OCI-LY1 (cell line): ENCODE measurements at regions not wholly inside any gene's neighbourhood (a gene's known extent, or its start where the extent isn't known, plus 50 kb on each side); places are given as distances from the start of the nearest gene placed in this dataset.

ENCODE experiments used
- H2AFZ ChIP-seq: fragments of 200-600 bp; sonication (generic), shearing (Covaris generic); 2 replicates; pipeline ENCODE4 v1.6.0; 2014; ENCODE audit warnings: antibody characterized with exemption, mild to moderate bottlenecking, low read length
- H3F3A ChIP-seq: fragments of 200-600 bp; sonication (generic), shearing (Covaris generic); 2 replicates; pipeline ENCODE4 v1.6.0; 2014; ENCODE audit warnings: mild to moderate bottlenecking, antibody characterized with exemption, low read length, moderate library complexity; ENCODE audit not compliant: insufficient read depth
- H3K27ac ChIP-seq: fragments of 200-600 bp; sonication (generic); 2 replicates; pipeline ENCODE4 v1.5.1; 2014; ENCODE audit warnings: low read length, mixed run types, mild to moderate bottlenecking, low read depth; ENCODE audit not compliant: poor library complexity, severe bottlenecking
- H3K27me3 ChIP-seq: fragments of 200-600 bp; sonication (generic); 2 replicates; pipeline ENCODE4 v1.6.0; 2014; ENCODE audit warnings: antibody characterized with exemption, mild to moderate bottlenecking, low read length, moderate library complexity; ENCODE audit not compliant: insufficient read depth
- H3K36me3 ChIP-seq: fragments of 200-600 bp; sonication (generic); 2 replicates; pipeline ENCODE4 v1.6.1; 2014; ENCODE audit warnings: mild to moderate bottlenecking, antibody characterized with exemption, low read length, moderate library complexity, mixed read lengths; ENCODE audit not compliant: insufficient read depth
- H3K4me1 ChIP-seq: fragments of 200-600 bp; sonication (generic); 2 replicates; pipeline ENCODE4 v1.5.1; 2014; ENCODE audit warnings: mild to moderate bottlenecking, low read length, moderate library complexity; ENCODE audit not compliant: insufficient read depth, severe bottlenecking
- H3K4me2 ChIP-seq: fragments of 200-600 bp; sonication (generic), shearing (Covaris generic); 2 replicates; pipeline ENCODE4 v1.6.1; 2014; ENCODE audit warnings: low read length
- H3K4me3 ChIP-seq: fragments of 200-600 bp; sonication (generic); 2 replicates; pipeline ENCODE4 v1.5.1; 2014; ENCODE audit warnings: low read length, low read depth, mild to moderate bottlenecking, mixed read lengths; ENCODE audit not compliant: poor library complexity, severe bottlenecking
- H3K79me2 ChIP-seq: fragments of 200-600 bp; shearing (Covaris generic); 2 replicates; pipeline ENCODE4 v1.6.1; 2016; ENCODE audit warnings: mixed run types, low read length, mixed read lengths; ENCODE audit not compliant: insufficient read depth
- H3K9ac ChIP-seq: fragments of 200-600 bp; sonication (generic), shearing (Covaris generic); 2 replicates; pipeline ENCODE4 v1.6.1; 2014; ENCODE audit warnings: mild to moderate bottlenecking, low read length, mixed read lengths
- H3K9me2 ChIP-seq: fragments of 200-600 bp; sonication (generic), shearing (Covaris generic); 2 replicates; pipeline ENCODE4 v1.6.1; 2014; ENCODE audit warnings: low read depth, mild to moderate bottlenecking, low read length, mixed read lengths
- H3K9me3 ChIP-seq: fragments of 200-600 bp; shearing (Covaris generic); 2 replicates; pipeline ENCODE4 v1.6.1; 2014; ENCODE audit warnings: low read length, mixed read lengths
- H4K20me1 ChIP-seq: fragments of 200-600 bp; sonication (generic), shearing (Covaris generic); 2 replicates; pipeline ENCODE4 v1.6.0; 2016; ENCODE audit warnings: mild to moderate bottlenecking, low read length; ENCODE audit not compliant: insufficient read depth
- EZH2 ChIP-seq: fragments of 200-600 bp; sonication (generic), shearing (Covaris generic); IDR thresholded peaks from 2 replicates; pipeline ENCODE4 v1.8.0; 2017; ENCODE audit warnings: borderline replicate concordance, mixed run types, mild to moderate bottlenecking, antibody characterized with exemption, low read length, moderate library complexity, mixed read lengths
- TF ChIP-seq, protein P1 (sequence below): fragments of 200-600 bp; sonication (generic), shearing (Covaris generic); IDR thresholded peaks from 2 replicates; pipeline ENCODE4 v1.5.1; 2017; ENCODE audit warnings: mild to moderate bottlenecking, antibody characterized with exemption, low read length, moderate library complexity, mixed read lengths

DNA sequence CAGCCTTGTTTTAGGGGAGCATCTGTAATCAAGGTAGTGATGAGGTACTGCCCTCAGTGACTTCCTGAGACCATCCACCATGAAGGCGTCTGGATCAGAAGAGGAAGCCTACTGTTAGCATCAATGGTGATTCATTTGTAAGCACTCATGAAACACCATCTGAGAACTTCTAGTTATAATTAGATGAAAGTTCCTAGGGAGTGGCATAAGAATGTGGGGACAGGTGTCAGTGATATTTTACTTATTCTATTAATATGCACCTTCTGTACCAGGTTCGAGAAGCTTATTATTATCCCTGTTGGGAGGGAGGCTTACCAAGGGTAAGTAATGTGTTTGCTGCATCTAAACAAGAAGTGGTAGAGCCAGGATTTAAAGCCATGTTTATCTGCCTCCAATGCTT lies 295.8 kb upstream of the TBL1XR1 start:
- Histone ChIP-seq H3K9me2 (no peaks in the 10 kb centered on the region), H3F3A (no peaks in the 10 kb centered on the region), H3K27ac (no peak overlapping the region), H3K27me3 (no peaks in the 10 kb centered on the region), H4K20me1 (no peaks in the 10 kb centered on the region), H3K9me3 (no peaks in the 10 kb centered on the region), H3K79me2 (no peaks in the 10 kb centered on the region), H3K9ac (no peak overlapping the region), H3K4me2 (no peak overlapping the region), H3K4me3 (no peak overlapping the region), H3K4me1 (no peaks in the 10 kb centered on the region), H2AFZ (no peak overlapping the region), H3K36me3 (no peaks in the 10 kb centered on the region)
- TF ChIP-seq, protein P1, sequence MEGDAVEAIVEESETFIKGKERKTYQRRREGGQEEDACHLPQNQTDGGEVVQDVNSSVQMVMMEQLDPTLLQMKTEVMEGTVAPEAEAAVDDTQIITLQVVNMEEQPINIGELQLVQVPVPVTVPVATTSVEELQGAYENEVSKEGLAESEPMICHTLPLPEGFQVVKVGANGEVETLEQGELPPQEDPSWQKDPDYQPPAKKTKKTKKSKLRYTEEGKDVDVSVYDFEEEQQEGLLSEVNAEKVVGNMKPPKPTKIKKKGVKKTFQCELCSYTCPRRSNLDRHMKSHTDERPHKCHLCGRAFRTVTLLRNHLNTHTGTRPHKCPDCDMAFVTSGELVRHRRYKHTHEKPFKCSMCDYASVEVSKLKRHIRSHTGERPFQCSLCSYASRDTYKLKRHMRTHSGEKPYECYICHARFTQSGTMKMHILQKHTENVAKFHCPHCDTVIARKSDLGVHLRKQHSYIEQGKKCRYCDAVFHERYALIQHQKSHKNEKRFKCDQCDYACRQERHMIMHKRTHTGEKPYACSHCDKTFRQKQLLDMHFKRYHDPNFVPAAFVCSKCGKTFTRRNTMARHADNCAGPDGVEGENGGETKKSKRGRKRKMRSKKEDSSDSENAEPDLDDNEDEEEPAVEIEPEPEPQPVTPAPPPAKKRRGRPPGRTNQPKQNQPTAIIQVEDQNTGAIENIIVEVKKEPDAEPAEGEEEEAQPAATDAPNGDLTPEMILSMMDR = no peak
- TF ChIP-seq EZH2 = no peak

DNA sequence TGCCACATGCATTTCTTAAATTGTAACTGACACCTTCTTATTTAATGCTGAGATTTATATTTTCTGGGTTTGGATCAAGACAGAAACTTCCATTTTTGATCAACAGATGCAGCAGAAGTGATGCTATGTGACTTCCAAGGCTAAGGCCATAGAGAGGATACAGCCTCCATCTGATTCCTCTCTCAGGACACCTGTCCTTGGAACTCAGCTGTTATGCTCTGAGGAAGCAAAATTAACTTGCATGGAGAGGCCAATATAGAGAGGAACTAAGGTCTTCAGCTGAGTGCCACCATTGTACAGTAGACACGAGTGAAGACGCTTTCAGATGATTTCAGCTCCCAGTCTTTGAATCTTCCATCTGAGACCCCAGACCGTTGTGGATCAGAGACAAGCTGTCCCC lies 296.9 kb upstream of the TBL1XR1 start:
- no peaks in the 10 kb centered on the region for H3K9me2 ChIP-seq
- no peaks in the 10 kb centered on the region for H3F3A ChIP-seq
- no peaks in the 10 kb centered on the region for H3K4me1 ChIP-seq
- no peaks in the 10 kb centered on the region for H4K20me1 ChIP-seq
- H3K4me2 ChIP-seq = no peak overlapping the region
- TF ChIP-seq, protein P1 = no peak
- TF ChIP-seq EZH2 = no peak
- H2AFZ ChIP-seq = no peak overlapping the region
- no peaks in the 10 kb centered on the region for H3K79me2 ChIP-seq
- H3K4me3 ChIP-seq = no peak overlapping the region
- no peaks in the 10 kb centered on the region for H3K27me3 ChIP-seq
- no peak overlapping the region for H3K27ac ChIP-seq
- no peak overlapping the region for H3K9ac ChIP-seq
- H3K9me3 ChIP-seq = no peaks in the 10 kb centered on the region
- no peaks in the 10 kb centered on the region for H3K36me3 ChIP-seq

DNA sequence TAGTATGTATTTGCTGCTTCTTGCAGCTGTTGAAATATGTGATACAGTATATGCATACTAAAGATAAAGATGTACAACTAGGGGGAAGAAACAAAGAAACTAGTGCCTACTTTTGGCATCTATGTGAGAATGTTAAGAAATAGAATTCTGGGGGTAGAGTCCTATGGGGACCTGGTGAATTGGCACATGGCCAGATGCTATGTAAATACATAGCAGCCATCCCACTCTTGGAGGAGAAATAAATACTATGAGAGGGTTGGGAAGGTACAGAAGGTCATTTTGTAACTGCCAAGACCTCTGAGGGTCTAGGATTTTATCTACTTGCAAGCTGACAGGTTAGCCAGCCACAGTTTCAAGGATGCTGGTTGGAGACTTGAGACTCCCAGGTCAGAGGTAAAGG lies 298.3 kb upstream of the TBL1XR1 start:
- Histone ChIP-seq H3K4me3 (no peak overlapping the region), H3K79me2 (no peaks in the 10 kb centered on the region), H3K9me3 (no peaks in the 10 kb centered on the region), H3K9me2 (no peaks in the 10 kb centered on the region), H4K20me1 (no peaks in the 10 kb centered on the region), H3F3A (no peaks in the 10 kb centered on the region), H3K27ac (no peak overlapping the region), H3K4me2 (no peak overlapping the region), H3K36me3 (no peaks in the 10 kb centered on the region), H3K9ac (no peak overlapping the region), H3K4me1 (no peaks in the 10 kb centered on the region), H3K27me3 (no peaks in the 10 kb centered on the region), H2AFZ (no peak overlapping the region)
- TF ChIP-seq EZH2 = no peak
- TF ChIP-seq, protein P1 = no peak
